DMS114 treated with DMSO at 0.1 percent for 48 hours (cell line): ENCODE measurements at regions not wholly inside any gene's neighbourhood (a gene's known extent, or its start where the extent isn't known, plus 50 kb on each side); places are given as distances from the start of the nearest gene placed in this dataset.

Source experiments
- DNase-seq: peaks from one replicate; lab custom pipeline; 2025; ENCODE audit not compliant: unreplicated experiment; lab: John Stamatoyannopoulos, UW

GRCh38 chr9:75833778-75834177 lies 56.7 kb upstream of the PCSK5 start:
- DNase-seq = no peak

GRCh38 chr9:75834878-75835277 lies 55.6 kb upstream of the PCSK5 start:
- DNase-seq = no peak
